Naive thymus-derived CD4-positive, alpha-beta T cell (primary cell): ENCODE measurements at regions not wholly inside any gene's neighbourhood (a gene's known extent, or its start where the extent isn't known, plus 50 kb on each side); places are given as distances from the start of the nearest gene placed in this dataset.

Experiments
- ATAC-seq: fragments of 150-1000 bp; cut with Tn5 transposase; 2 replicates; pipeline ENCODE4 v1.10.0; 2021; ENCODE audit warnings: mild to moderate bottlenecking, moderate library complexity
- CTCF ChIA-PET: fragments of 350-600 bp; sonication (Branson Sonifier 250); formaldehyde crosslinking; loops from one replicate; lab custom pipeline; 2021; ENCODE audit warnings: antibody characterized with exemption; lab: Charles Lee
- POLR2A ChIA-PET: fragments of 350-600 bp; sonication (Branson Sonifier 250); formaldehyde crosslinking; loops from one replicate; lab custom pipeline; 2021; ENCODE audit warnings: antibody characterized with exemption, inconsistent platforms; lab: Charles Lee
- DNase-seq, 9 donors: peaks; one replicate each; pipeline versions ENCODE4 v3.0.0 to v3.0.0-alpha.2; 2020 to 2022; ENCODE audit warnings: mixed read lengths in 1 of 9
- H3K27ac ChIP-seq: one replicate; pipeline ENCODE4 v1.7.0; 2013; ENCODE audit warnings: mild to moderate bottlenecking, low read depth, low read length, moderate library complexity
- H3K27me3 ChIP-seq, 2 donors: one replicate each; pipeline ENCODE4 v1.7.0; 2013; ENCODE audit warnings: low read length in 2 of 2, mild to moderate bottlenecking in 2 of 2, moderate library complexity in 2 of 2; ENCODE audit not compliant: control insufficient read depth in 2 of 2, insufficient read depth in 2 of 2
- H3K36me3 ChIP-seq, 3 experiments: 1 replicate in 2 of 3; 2 replicates in 1 of 3; pipeline ENCODE4 v1.7.0; 2013; ENCODE audit warnings: low read length in 3 of 3, mild to moderate bottlenecking in 3 of 3, moderate library complexity in 1 of 3; ENCODE audit not compliant: insufficient read depth in 3 of 3, control insufficient read depth in 2 of 3
- H3K4me1 ChIP-seq, 2 donors: one replicate each; pipeline ENCODE4 v1.7.0; 2013; ENCODE audit warnings: low read length in 2 of 2, mild to moderate bottlenecking in 2 of 2, moderate library complexity in 1 of 2; ENCODE audit not compliant: control insufficient read depth in 2 of 2, insufficient read depth in 2 of 2
- H3K4me3 ChIP-seq: 2 replicates; pipeline ENCODE4 v1.7.0; 2013; ENCODE audit warnings: mild to moderate bottlenecking, low read length
- H3K9me3 ChIP-seq, 3 experiments: 1 replicate in 2 of 3; 2 replicates in 1 of 3; pipeline ENCODE4 v1.7.0; 2013; ENCODE audit warnings: low read length in 3 of 3; ENCODE audit not compliant: control insufficient read depth in 2 of 3
- H3K27ac Mint-ChIP-seq, 9 donors: one replicate each; pipeline ENCODE4 v1.8.0; 2020 to 2022; ENCODE audit warnings: mixed read lengths in 9 of 9, mild to moderate bottlenecking in 8 of 9, moderate library complexity in 5 of 9, inconsistent platforms in 2 of 9
- H3K27me3 Mint-ChIP-seq, 5 donors: one replicate each; pipeline ENCODE4 v1.8.0; 2021 to 2022; ENCODE audit warnings: mixed read lengths in 5 of 5, mild to moderate bottlenecking in 1 of 5
- H3K36me3 Mint-ChIP-seq, 5 donors: one replicate each; pipeline ENCODE4 v1.8.0; 2020 to 2022; ENCODE audit warnings: mixed read lengths in 5 of 5, mild to moderate bottlenecking in 3 of 5, inconsistent platforms in 1 of 5
- H3K4me1 Mint-ChIP-seq, 7 donors: one replicate each; pipeline ENCODE4 v1.8.0; 2020 to 2022; ENCODE audit warnings: mixed read lengths in 7 of 7, mild to moderate bottlenecking in 3 of 7, inconsistent platforms in 1 of 7
- H3K4me3 Mint-ChIP-seq, 10 donors: one replicate each; pipeline ENCODE4 v1.8.0; 2020 to 2022; ENCODE audit warnings: mild to moderate bottlenecking in 10 of 10, mixed read lengths in 10 of 10, moderate library complexity in 6 of 10, inconsistent platforms in 2 of 10
- H3K9me3 Mint-ChIP-seq, 11 donors: one replicate each; pipeline ENCODE4 v1.8.0; 2020 to 2022; ENCODE audit warnings: mixed read lengths in 11 of 11, mild to moderate bottlenecking in 4 of 11, inconsistent platforms in 1 of 11, moderate library complexity in 1 of 11
- intact Hi-C, 2 donors: fragments of 100-400 bp; cut with micrococcal nuclease; formaldehyde crosslinking; loops; one replicate each; pipeline ENCODE4 v1.15.1; 2023

- Mint-ChIP-seq H3K36me3 (peaks cover 0 to 5% (median 0%) of the 10 kb centered on the region in 5 donors), H3K4me1 (no peaks in the 10 kb centered on the region), H3K27ac (no peak overlapping the region), H3K9me3 (peaks cover 0 to 15% (median 5%) of the 10 kb centered on the region in 11 donors), H3K4me3 (no peak overlapping the region), H3K27me3 (no peaks in the 10 kb centered on the region)
- POLR2A ChIA-PET: no interaction called here
- intact Hi-C loops: no loop called here
- ATAC-seq: no peak
- H3K4me1 ChIP-seq: no peaks in the 10 kb centered on the region
- no peak for DNase-seq
- H3K27me3 ChIP-seq: no peaks in the 10 kb centered on the region
- H3K27ac ChIP-seq: no peak overlapping the region
- CTCF ChIA-PET: no interaction called here
- no peak overlapping the region for H3K4me3 ChIP-seq
- no peaks in the 10 kb centered on the region for H3K9me3 ChIP-seq
- no peaks in the 10 kb centered on the region for H3K36me3 ChIP-seq
Measured at GRCh38 chr5:93272108-93272507, 308.9 kb downstream of the NR2F1-AS1 start.

- ATAC-seq: no peak
- Mint-ChIP-seq H3K4me3 (no peak overlapping the region), H3K27me3 (no peaks in the 10 kb centered on the region), H3K36me3 (peaks cover 0 to 5% (median 0%) of the 10 kb centered on the region in 5 donors), H3K9me3 (peaks cover 0 to 17% (median 5%) of the 10 kb centered on the region in 11 donors), H3K4me1 (no peaks in the 10 kb centered on the region), H3K27ac (no peak overlapping the region)
- DNase-seq: no peak
- ChIA-PET POLR2A (no interaction called here), CTCF (no interaction called here)
- intact Hi-C loops: no loop called here
- H3K36me3 ChIP-seq: no peaks in the 10 kb centered on the region
- no peak overlapping the region for H3K27ac ChIP-seq
- H3K4me3 ChIP-seq: no peak overlapping the region
- no peaks in the 10 kb centered on the region for H3K27me3 ChIP-seq
- H3K9me3 ChIP-seq: no peaks in the 10 kb centered on the region
- H3K4me1 ChIP-seq: no peaks in the 10 kb centered on the region
Measured at GRCh38 chr5:93267736-93268135, 313.3 kb downstream of the NR2F1-AS1 start.

DNA sequence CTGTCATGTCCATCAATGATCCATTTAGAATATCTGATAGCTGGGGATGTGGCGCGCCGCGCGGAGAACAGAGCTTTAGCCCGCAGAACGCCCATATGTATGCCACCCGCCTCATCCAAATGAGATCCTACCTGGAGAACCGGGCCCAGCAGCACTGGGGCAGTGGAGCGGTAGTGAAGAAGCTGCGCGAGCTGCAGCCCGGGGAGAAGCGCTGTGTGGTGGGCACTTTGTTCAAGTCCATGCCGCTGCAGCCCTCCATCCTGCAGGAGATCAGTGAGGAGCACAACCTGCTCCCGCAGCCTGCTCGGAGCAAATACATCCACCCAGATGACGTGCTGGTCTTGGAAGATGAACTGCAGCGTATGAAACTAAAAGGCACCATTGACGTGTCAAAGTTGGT lies 313.7 kb downstream of the NR2F1-AS1 start:
- DNase-seq (no peak), ATAC-seq (no peak)
- Histone ChIP-seq H3K36me3 (no peaks in the 10 kb centered on the region), H3K27me3 (no peaks in the 10 kb centered on the region), H3K4me3 (no peak overlapping the region), H3K4me1 (no peaks in the 10 kb centered on the region), H3K27ac (no peak overlapping the region), H3K9me3 (no peaks in the 10 kb centered on the region)
- peaks cover 0 to 5% (median 0%) of the 10 kb centered on the region in 5 donors for H3K36me3 Mint-ChIP-seq
- CTCF ChIA-PET: no interaction called here
- POLR2A ChIA-PET: no interaction called here
- peaks cover 0 to 17% (median 5%) of the 10 kb centered on the region in 11 donors for H3K9me3 Mint-ChIP-seq
- H3K4me3 Mint-ChIP-seq: no peak overlapping the region
- intact Hi-C loops: no loop called here
- no peak overlapping the region for H3K27ac Mint-ChIP-seq
- H3K4me1 Mint-ChIP-seq: no peaks in the 10 kb centered on the region
- no peaks in the 10 kb centered on the region for H3K27me3 Mint-ChIP-seq

- no peak overlapping the region for H3K27ac ChIP-seq
- no peak overlapping the region for H3K27ac Mint-ChIP-seq
- no peak overlapping the region for H3K4me3 ChIP-seq
- no peaks in the 10 kb centered on the region for H3K36me3 Mint-ChIP-seq
- no peaks in the 10 kb centered on the region for H3K9me3 ChIP-seq
- peaks cover 0 to 11% (median 0%) of the 10 kb centered on the region in 11 donors for H3K9me3 Mint-ChIP-seq
- H3K27me3 Mint-ChIP-seq: peaks cover 0 to 8% (median 0%) of the 10 kb centered on the region in 5 donors
- intact Hi-C loops: no loop called here
- H3K4me1 ChIP-seq: no peaks in the 10 kb centered on the region
- H3K27me3 ChIP-seq: no peaks in the 10 kb centered on the region
- H3K4me1 Mint-ChIP-seq: peaks cover 0 to 2% (median 0%) of the 10 kb centered on the region in 7 donors
- DNase-seq (no peak), ATAC-seq (no peak)
- ChIA-PET POLR2A (no interaction called here), CTCF (no interaction called here)
- no peak overlapping the region for H3K4me3 Mint-ChIP-seq
- no peaks in the 10 kb centered on the region for H3K36me3 ChIP-seq
Measured at GRCh38 chr5:93257616-93258015, 323.4 kb downstream of the NR2F1-AS1 start.

DNA sequence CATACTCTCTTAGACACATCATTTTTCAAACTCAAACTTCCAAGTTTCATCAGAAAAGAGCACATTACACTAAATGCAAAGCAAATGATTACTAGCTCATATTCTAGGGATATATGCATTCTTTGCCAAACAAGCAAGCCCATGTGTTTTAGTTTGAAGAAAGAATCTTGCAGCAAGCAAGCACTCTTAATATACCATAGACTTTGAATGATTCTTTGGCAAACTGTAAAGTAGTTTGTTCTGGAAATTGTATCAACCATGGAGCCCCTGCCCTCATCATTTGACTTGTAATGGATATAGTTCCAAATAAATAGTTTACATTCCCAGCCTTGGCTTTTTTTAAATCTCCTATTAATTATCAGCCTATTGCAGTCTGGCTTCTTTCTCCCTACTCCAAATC lies 325.2 kb downstream of the NR2F1-AS1 start:
- ChIA-PET CTCF (no interaction called here), POLR2A (no interaction called here)
- Histone ChIP-seq H3K36me3 (no peaks in the 10 kb centered on the region), H3K27me3 (no peaks in the 10 kb centered on the region), H3K9me3 (no peaks in the 10 kb centered on the region), H3K4me1 (no peaks in the 10 kb centered on the region), H3K4me3 (no peak overlapping the region), H3K27ac (no peak overlapping the region)
- intact Hi-C loops: no loop called here
- ATAC-seq: no peak
- DNase-seq: no peak
- H3K9me3 Mint-ChIP-seq: peaks cover 0 to 11% (median 0%) of the 10 kb centered on the region in 11 donors
- peaks cover 0 to 9% (median 0%) of the 10 kb centered on the region in 5 donors for H3K27me3 Mint-ChIP-seq
- no peaks in the 10 kb centered on the region for H3K36me3 Mint-ChIP-seq
- H3K27ac Mint-ChIP-seq: no peak overlapping the region
- H3K4me1 Mint-ChIP-seq: peaks cover 0 to 2% (median 0%) of the 10 kb centered on the region in 7 donors
- H3K4me3 Mint-ChIP-seq: no peak overlapping the region

DNA sequence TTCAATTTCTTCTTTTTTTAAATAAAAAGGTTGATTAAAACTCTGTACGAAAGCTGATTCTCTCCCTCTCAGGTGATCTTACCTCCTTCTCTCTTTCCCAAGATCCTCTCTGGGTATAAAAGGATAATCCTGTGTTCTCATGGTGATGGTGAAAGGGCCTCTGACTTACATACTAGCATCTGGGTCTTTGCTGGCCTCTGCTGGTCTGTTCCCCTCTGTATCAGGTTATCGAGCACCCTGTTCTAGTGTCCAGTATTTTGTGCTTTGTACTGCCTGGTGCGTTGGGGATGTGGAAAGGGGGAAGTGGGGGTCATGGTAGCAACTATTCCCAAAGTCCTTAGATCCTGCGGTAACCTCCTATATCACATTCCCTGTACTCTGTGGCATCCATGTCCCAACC lies 328.9 kb downstream of the NR2F1-AS1 start:
- intact Hi-C loops: no loop called here
- H3K4me1 ChIP-seq: no peaks in the 10 kb centered on the region
- no peaks in the 10 kb centered on the region for H3K36me3 Mint-ChIP-seq
- H3K4me3 Mint-ChIP-seq: no peak overlapping the region
- peaks cover 0 to 9% (median 0%) of the 10 kb centered on the region in 5 donors for H3K27me3 Mint-ChIP-seq
- no peaks in the 10 kb centered on the region for H3K36me3 ChIP-seq
- H3K27ac Mint-ChIP-seq: no peak overlapping the region
- no peak overlapping the region for H3K27ac ChIP-seq
- H3K27me3 ChIP-seq: no peaks in the 10 kb centered on the region
- no peak overlapping the region for H3K4me3 ChIP-seq
- no peaks in the 10 kb centered on the region for H3K4me1 Mint-ChIP-seq
- no peaks in the 10 kb centered on the region for H3K9me3 ChIP-seq
- ChIA-PET POLR2A (no interaction called here), CTCF (no interaction called here)
- H3K9me3 Mint-ChIP-seq: no peaks in the 10 kb centered on the region
- ATAC-seq (no peak), DNase-seq (no peak)

DNA sequence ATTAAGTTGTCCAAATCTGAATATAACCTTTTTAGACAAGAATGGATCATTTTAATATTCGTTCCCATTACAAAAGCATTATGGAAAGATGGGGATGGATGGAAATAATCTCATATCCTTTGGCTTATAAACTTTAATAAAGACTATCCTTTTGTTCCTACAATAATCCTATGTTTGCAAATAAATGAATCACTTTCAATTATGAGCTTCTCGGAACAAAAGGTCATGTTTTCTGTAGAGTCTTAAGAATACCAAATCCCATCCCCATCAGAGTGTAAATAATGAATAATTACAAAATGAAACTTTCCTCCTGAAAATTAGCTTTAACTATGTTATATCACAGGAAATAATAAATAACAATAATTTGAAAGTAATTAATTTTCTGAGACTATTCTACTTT lies 329.7 kb downstream of the NR2F1-AS1 start:
- H3K27ac ChIP-seq: no peak overlapping the region
- ChIA-PET POLR2A (no interaction called here), CTCF (no interaction called here)
- Mint-ChIP-seq H3K4me3 (no peak overlapping the region), H3K4me1 (no peaks in the 10 kb centered on the region), H3K36me3 (no peaks in the 10 kb centered on the region), H3K9me3 (no peaks in the 10 kb centered on the region), H3K27ac (no peak overlapping the region), H3K27me3 (peaks cover 0 to 6% (median 0%) of the 10 kb centered on the region in 5 donors)
- ATAC-seq (no peak), DNase-seq (no peak)
- H3K9me3 ChIP-seq: no peaks in the 10 kb centered on the region
- H3K27me3 ChIP-seq: no peaks in the 10 kb centered on the region
- no peak overlapping the region for H3K4me3 ChIP-seq
- H3K4me1 ChIP-seq: no peaks in the 10 kb centered on the region
- intact Hi-C loops: no loop called here
- H3K36me3 ChIP-seq: no peaks in the 10 kb centered on the region
